ENCODE measurements at regions not wholly inside any gene's neighbourhood (a gene's known extent, or its start where the extent isn't known, plus 50 kb on each side); places are given as distances from the start of the nearest gene placed in this dataset.

- TF ChIP-seq, protein P1, sequence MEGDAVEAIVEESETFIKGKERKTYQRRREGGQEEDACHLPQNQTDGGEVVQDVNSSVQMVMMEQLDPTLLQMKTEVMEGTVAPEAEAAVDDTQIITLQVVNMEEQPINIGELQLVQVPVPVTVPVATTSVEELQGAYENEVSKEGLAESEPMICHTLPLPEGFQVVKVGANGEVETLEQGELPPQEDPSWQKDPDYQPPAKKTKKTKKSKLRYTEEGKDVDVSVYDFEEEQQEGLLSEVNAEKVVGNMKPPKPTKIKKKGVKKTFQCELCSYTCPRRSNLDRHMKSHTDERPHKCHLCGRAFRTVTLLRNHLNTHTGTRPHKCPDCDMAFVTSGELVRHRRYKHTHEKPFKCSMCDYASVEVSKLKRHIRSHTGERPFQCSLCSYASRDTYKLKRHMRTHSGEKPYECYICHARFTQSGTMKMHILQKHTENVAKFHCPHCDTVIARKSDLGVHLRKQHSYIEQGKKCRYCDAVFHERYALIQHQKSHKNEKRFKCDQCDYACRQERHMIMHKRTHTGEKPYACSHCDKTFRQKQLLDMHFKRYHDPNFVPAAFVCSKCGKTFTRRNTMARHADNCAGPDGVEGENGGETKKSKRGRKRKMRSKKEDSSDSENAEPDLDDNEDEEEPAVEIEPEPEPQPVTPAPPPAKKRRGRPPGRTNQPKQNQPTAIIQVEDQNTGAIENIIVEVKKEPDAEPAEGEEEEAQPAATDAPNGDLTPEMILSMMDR (IDR thresholded peaks at IDR 0.05) = no peak
- DNase-seq (ENCODE audit: extremely low spot score, unreplicated experiment) = no peak
- Mint-ChIP-seq H3K27me3 (ENCODE audit: unreplicated experiment) (peaks cover 5% of the 10 kb centered on the region), H3K36me3 (ENCODE audit: unreplicated experiment) (no peaks in the 10 kb centered on the region), H3K9me3 (ENCODE audit: unreplicated experiment) (no peaks in the 10 kb centered on the region), H3K27ac (ENCODE audit: unreplicated experiment) (no peak overlapping the region), H3K4me1 (ENCODE audit: unreplicated experiment) (no peaks in the 10 kb centered on the region), H3K4me3 (ENCODE audit: unreplicated experiment) (no peak overlapping the region)
These were observed 600.9 kb downstream of the PLCL1 start for GRCh38 chr2:198405311-198405710.

- H3K9me3 Mint-ChIP-seq (ENCODE audit: unreplicated experiment) = no peaks in the 10 kb centered on the region
- TF ChIP-seq, protein P1 (IDR thresholded peaks at IDR 0.05) = no peak
- H3K27ac Mint-ChIP-seq (ENCODE audit: unreplicated experiment) = no peak overlapping the region
- H3K36me3 Mint-ChIP-seq (ENCODE audit: unreplicated experiment) = no peaks in the 10 kb centered on the region
- no peaks in the 10 kb centered on the region for H3K27me3 Mint-ChIP-seq (ENCODE audit: unreplicated experiment)
- no peak for DNase-seq (ENCODE audit: extremely low spot score, unreplicated experiment)
- H3K4me3 Mint-ChIP-seq (ENCODE audit: unreplicated experiment) = no peak overlapping the region
- no peaks in the 10 kb centered on the region for H3K4me1 Mint-ChIP-seq (ENCODE audit: unreplicated experiment)
These were observed 597.3 kb downstream of the PLCL1 start for GRCh38 chr2:198401644-198402043.

DNA sequence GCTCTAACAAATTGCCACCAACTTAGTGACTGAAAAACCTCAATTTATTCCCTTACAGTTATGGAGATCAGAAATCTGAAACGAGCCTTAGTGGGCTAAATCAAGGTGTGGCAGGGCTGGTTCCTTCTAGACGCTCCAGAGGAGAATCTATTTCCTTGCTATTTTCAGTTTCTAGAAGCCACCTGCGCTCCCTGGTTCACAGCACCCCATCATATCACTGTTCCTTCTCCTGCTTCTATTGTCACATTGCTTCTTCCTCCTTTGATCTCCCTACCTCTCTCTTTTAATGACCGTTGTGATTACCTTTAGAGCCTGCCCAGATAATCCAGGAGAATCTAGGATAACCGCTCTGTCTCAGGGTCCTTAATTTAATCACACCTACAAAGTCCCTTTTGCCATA lies 596.6 kb downstream of the PLCL1 start:
- H3K27ac Mint-ChIP-seq (ENCODE audit: unreplicated experiment) = no peak overlapping the region
- no peaks in the 10 kb centered on the region for H3K36me3 Mint-ChIP-seq (ENCODE audit: unreplicated experiment)
- TF ChIP-seq, protein P1 (IDR thresholded peaks at IDR 0.05) = no peak
- H3K4me3 Mint-ChIP-seq (ENCODE audit: unreplicated experiment) = no peak overlapping the region
- no peaks in the 10 kb centered on the region for H3K9me3 Mint-ChIP-seq (ENCODE audit: unreplicated experiment)
- no peak for DNase-seq (ENCODE audit: extremely low spot score, unreplicated experiment)
- H3K27me3 Mint-ChIP-seq (ENCODE audit: unreplicated experiment) = no peaks in the 10 kb centered on the region
- no peaks in the 10 kb centered on the region for H3K4me1 Mint-ChIP-seq (ENCODE audit: unreplicated experiment)

DNA sequence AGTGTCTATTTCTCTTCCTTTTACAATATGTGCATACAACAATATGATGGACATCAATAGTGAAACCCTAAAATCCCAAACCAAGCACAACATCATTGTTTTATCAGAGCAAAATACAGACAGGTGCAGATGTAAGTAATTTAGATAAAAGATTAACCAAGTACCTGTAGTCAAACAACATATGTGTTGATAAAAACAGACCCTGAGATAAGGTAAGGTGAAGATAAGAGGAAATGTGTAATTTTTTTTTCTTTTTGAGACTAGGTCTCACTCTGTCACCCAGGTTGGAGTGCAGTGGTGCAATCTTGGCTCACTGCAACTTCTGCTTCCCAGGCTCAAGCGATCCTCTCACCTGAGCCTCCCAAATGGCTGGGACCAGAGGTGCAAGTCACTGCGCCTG lies 589.8 kb downstream of the PLCL1 start:
- DNase-seq (ENCODE audit: extremely low spot score, unreplicated experiment) = no peak
- H3K9me3 Mint-ChIP-seq (ENCODE audit: unreplicated experiment) = no peaks in the 10 kb centered on the region
- H3K36me3 Mint-ChIP-seq (ENCODE audit: unreplicated experiment) = no peaks in the 10 kb centered on the region
- no peak overlapping the region for H3K27ac Mint-ChIP-seq (ENCODE audit: unreplicated experiment)
- H3K4me1 Mint-ChIP-seq (ENCODE audit: unreplicated experiment) = no peaks in the 10 kb centered on the region
- H3K27me3 Mint-ChIP-seq (ENCODE audit: unreplicated experiment) = no peaks in the 10 kb centered on the region
- TF ChIP-seq, protein P1 (IDR thresholded peaks at IDR 0.05) = no peak
- H3K4me3 Mint-ChIP-seq (ENCODE audit: unreplicated experiment) = no peak overlapping the region

GRCh38 chr2:198390670-198391069 lies 586.3 kb downstream of the PLCL1 start:
- Mint-ChIP-seq H3K27me3 (ENCODE audit: unreplicated experiment) (no peaks in the 10 kb centered on the region), H3K4me1 (ENCODE audit: unreplicated experiment) (no peaks in the 10 kb centered on the region), H3K4me3 (ENCODE audit: unreplicated experiment) (no peak overlapping the region), H3K9me3 (ENCODE audit: unreplicated experiment) (no peaks in the 10 kb centered on the region), H3K36me3 (ENCODE audit: unreplicated experiment) (no peaks in the 10 kb centered on the region), H3K27ac (ENCODE audit: unreplicated experiment) (no peak overlapping the region)
- DNase-seq (ENCODE audit: extremely low spot score, unreplicated experiment) = no peak
- TF ChIP-seq, protein P1 (IDR thresholded peaks at IDR 0.05) = no peak

Data from osteocyte (in vitro differentiated cells).